GM19238 (cell line): ENCODE measurements at regions not wholly inside any gene's neighbourhood (a gene's known extent, or its start where the extent isn't known, plus 50 kb on each side); places are given as distances from the start of the nearest gene placed in this dataset.
"Not testable (repeated sequence)": the region's sequence is repeated elsewhere in the genome, so short reads cannot be mapped to it uniquely, and the experiment has no call there.

ENCODE experiments used
- DNase-seq: peaks from one replicate; pipeline ENCODE4 v3.0.0; 2011; ENCODE audit warnings: low spot score; ENCODE audit not compliant: insufficient read length

GRCh38 chr11:37246092-37246491, 648.1 kb upstream of the RAG2 start:
- DNase-seq: not testable (repeated sequence)

DNA sequence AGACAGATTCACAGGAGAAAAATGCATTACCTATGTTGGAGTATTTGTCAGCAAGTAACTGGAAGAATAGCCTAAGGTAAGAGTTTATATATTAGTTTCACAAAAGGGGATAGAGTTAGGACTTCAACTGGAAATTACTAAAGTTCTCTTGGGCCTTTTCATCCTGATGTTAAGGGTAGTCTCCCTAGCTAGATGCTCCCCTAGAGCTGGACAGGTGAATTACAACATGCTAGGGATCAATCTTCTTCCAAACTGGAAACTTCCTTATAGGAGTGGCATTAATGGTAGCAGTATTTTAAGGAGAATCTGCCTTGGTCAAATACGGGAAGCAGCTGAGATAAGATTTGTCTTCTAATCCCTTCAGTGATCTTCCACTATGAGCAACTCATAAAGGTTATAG, 632.8 kb upstream of the RAG2 start:
- DNase-seq: no peak

- DNase-seq: no peak
These were observed 625.9 kb upstream of the RAG2 start for GRCh38 chr11:37223962-37224361.

DNA sequence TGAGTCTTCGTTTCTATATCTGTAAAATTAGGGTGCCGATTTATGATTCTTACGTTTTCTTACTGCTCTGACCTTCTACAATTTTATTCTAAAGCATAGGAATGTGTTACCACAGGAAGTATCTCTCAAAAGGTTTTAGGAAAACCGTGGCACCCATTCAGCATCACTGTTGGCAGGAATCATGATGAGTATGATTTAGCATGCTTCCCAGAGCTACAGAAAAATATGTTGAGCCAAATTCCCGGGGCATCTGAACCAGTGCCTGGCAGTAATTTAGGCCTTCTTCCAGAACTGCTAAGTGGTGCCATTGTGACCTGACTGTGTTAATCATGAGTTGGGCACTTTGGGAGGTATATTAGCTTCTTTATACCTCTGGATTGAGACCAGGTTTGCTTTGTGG, 605.0 kb upstream of the RAG2 start:
- no peak for DNase-seq

DNA sequence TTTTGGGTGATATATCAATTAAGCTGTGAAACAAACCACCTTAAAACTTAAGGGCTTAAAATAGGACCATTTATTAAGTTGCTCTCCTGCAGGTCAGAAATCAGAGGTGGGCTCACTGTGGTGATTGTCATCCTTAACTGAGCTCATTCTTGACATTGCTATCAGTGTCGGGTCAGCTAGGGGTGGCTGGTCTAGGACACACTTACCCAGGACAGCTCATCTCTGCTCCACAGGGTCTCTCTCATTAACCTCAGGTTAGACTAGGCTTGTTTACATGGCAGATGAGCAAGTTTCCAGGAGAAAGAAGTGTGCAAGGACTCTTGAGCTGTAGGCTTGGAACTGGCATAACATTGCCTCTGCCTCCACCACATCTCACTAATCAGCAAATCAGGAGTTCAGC, 601.0 kb upstream of the RAG2 start:
- DNase-seq: no peak

DNA sequence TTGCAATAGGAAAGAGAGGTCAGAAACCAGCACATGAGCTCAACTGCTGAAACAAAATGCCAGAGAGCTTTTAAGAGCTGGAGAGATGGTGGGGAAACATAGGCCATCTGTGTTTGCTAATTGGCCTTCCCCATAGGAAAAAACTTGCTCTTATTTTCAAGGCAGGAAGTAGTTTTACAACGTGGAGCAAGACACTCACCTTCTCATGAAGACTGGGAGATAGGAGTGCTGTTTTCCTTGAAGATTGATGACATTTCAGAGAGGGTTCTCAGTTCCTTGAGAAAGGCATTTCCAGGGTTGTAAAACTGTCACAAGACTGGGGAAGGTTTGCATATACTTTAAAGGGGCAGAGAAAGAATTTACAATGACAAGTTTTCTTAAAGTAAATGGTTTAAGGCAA, 586.3 kb upstream of the RAG2 start:
- DNase-seq: no peak

DNA sequence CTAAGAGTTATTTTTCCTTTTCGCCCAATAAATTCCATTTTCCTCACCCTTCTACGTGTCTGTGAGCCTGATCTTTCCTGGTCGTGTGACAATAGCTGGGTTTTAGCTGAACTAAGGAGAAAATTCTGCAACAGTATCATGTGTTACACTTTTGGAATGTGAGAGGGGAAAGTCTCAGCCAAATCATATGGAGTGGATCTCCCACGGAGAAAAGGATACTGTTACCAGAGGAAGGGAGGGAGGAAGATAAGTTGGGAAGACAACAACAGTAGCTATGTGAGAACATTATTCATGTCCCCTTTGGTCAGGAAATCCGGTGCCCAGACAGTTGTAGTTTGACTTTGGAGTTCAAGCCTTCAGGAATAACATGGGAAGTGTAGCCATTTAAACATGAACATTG, 584.0 kb upstream of the RAG2 start:
- DNase-seq: no peak

DNA sequence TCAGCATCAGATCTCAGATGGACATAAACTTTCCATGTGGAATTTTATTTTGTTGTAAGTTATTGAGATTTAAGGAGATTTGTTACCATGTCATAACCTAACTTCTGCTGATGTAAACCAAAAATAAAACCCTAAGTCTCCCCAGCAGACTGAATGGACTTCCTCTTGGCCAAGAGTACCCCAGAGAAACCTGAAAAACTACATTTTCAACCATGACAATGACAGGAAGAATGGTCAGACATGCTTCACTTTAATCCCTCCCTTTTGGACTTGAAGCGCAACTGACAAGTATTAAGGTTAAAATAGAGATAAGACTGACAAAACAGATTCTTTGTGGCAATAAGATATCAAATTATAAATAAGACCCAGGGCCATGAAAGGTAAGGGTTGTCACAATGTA, 579.7 kb upstream of the RAG2 start:
- DNase-seq: no peak

- DNase-seq: no peak
These were observed 573.4 kb upstream of the RAG2 start for GRCh38 chr11:37171451-37171850.

DNA sequence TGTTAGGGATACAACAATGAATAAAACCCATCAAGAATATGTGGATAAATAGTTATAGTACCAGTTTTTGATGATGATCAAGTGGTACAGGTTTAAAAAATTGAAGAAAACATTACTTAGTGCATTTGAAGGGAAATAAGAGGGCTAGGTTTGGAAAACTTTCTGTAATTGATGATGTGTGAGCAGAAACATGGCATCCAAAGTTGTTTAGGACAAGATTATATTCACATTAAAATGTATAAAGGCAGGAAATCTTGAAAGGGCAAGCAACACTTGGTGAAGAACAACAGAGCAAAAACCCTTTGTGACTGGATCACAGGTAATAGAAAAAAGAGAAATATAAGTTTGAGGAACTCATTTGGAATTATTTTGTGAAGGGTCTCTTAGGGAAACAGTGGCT, 572.3 kb upstream of the RAG2 start:
- DNase-seq: no peak

DNA sequence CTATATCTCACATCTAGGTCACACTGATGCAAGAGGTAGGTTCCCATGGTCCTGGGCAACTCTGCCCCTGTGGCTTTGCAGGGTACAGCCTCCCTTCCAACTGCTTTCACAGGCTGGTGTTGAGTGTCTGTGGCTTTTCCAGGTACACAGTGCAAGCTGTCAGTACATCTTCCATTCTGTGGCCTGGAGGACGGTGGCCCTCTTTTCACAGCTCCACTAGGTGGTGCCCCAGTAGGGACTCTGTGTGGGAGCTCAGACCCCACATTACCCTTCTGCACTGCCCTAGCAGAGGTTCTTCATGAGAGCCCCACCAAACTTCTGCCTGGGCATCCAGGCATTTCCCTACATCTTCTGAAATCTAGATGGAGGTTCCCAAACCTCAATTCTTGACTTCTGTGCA, 547.4 kb upstream of the RAG2 start:
- DNase-seq: not testable (repeated sequence)

- no peak for DNase-seq
These were observed 544.6 kb upstream of the RAG2 start for GRCh38 chr11:37142591-37142990.

DNA sequence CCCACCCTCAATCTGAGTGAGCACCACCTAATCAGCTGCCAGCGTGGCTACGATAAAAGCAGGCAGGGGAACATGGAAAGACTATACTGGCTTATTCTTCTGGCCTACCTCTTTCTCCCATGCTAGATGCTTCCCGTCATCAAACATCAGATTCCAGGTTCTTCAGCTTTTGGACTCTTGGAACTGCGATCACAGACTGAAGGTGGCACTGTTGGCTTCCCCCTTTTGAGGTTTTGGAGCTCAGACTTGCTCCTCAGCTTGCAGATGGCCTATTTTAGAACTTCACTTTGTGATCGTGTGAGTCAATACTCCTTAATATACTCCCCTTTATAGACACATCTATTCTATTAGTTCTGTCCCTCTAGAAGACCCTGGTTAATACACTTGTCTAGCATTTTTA, 543.7 kb upstream of the RAG2 start:
- DNase-seq: no peak

GRCh38 chr11:37135606-37136005, 537.6 kb upstream of the RAG2 start:
- not testable (repeated sequence) for DNase-seq

GRCh38 chr11:37134637-37135036, 536.6 kb upstream of the RAG2 start:
- DNase-seq: no peak

- no peak for DNase-seq
These were observed 526.3 kb upstream of the RAG2 start for GRCh38 chr11:37124384-37124783.

DNA sequence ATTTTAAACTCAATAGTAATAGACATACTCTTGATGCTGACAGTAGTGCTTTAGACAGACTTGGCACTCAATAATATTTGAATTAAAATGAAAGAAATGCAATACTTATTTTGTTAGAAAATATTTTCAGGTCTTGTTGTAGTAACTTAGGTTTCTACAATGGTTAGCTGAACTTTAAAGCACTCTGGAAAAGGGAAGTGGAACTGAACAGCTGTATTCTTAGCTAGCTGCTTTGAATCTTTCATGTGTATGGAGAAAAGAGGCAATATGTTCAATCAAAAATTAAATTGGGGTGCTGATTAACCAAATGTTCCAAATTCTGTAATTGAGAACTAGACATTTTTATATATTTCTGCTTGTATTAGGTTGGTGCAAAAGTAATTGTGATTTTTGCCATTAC, 517.9 kb upstream of the RAG2 start:
- DNase-seq: no peak

- DNase-seq: no peak
These were observed 512.3 kb upstream of the RAG2 start for GRCh38 chr11:37110385-37110784.

DNA sequence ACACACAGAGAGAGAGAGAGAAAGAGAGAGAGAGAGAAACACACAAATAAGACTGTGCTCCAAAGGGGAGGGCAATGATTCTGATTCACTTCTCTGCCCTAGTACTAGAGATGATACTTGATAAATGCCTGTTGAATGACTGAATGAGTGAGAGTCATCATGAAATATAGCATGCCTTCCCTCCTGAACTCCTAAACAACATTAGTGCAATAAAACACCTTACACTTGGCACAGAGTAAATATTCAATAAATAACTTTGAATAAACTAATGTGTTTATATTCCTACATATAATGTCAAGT, 511.2 kb upstream of the RAG2 start:
- DNase-seq: no peak

DNA sequence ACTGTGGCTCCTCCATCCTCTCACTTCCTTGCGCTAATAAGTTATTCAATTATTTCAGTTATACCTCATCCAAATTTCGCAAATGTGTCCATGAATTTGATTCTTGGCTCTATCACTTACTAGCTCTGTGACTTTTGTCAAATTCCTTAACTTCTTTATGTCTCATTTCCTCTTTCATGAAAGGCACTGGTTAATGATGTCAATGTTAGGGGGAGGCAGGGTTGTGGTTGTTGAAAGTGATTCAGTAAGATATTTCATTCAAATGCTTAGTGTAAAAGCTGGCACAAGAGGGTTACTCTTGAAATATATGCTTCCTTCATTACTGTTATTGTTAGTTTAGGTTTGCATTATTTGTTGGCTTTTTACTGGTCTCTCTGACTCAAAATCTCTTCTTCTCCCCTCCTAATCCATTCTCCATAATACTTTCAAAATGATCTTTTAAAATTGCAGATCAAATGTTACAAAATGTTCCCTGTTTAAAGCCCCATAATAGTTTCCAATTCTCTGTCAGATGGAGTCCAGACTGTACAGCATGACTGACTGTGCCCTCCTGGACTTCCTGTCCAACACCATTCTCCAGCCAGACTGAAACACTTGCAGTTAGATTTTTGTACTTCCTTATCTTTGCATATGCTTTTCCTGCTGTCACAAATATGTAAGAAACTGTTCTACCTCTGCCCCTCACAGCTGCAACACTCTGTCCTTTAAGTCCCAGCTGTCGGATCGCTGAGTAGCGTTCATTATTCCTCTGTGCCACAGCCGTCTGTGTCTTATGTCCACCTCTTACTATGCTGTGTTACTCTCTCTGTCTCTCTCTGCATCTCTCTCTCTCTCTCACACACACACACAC, 510.6 kb upstream of the RAG2 start:
- DNase-seq: no peak

DNA sequence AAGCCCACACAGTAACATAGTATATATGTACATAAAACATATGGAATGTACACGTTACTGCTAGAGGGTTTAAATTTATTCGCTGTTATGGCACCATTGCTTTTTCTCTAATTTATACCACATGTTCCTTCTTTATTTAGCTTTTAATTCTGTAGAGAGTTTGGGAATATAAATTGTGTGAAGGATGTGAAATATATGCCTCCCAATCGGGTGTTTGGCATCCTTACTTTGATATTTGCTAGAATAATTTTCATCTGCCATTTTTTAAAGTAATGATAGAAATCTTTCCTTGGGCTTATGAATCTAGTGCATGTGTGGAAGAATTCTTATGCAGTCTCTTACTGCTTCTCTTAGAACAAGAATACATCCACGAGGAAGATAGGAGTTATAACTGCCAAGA, 509.8 kb upstream of the RAG2 start:
- DNase-seq: no peak

GRCh38 chr11:37107415-37107814, 509.4 kb upstream of the RAG2 start:
- DNase-seq: no peak

- DNase-seq: no peak
These were observed 507.4 kb upstream of the RAG2 start for GRCh38 chr11:37105427-37105826.

- DNase-seq: no peak
These were observed 506.3 kb upstream of the RAG2 start for GRCh38 chr11:37104380-37104779.
